Activated B cell treated with CpG ODN at 0.5 μM for 24 hours (primary cell): ENCODE measurements at regions not wholly inside any gene's neighbourhood (a gene's known extent, or its start where the extent isn't known, plus 50 kb on each side); places are given as distances from the start of the nearest gene placed in this dataset.

Experiments used
- ATAC-seq: fragments of 200-7000 bp; cut with Tn5 transposase; one replicate; pipeline ENCODE4 v1.10.0; 2021; ENCODE audit warnings: low read depth, mild to moderate bottlenecking, moderate library complexity
- CTCF ChIA-PET: fragments of 350-600 bp; sonication (Branson Sonifier 250); formaldehyde crosslinking; loops from one replicate; lab custom pipeline; 2021; ENCODE audit warnings: antibody characterized with exemption; lab: Charles Lee
- POLR2A ChIA-PET: fragments of 350-600 bp; sonication (Branson Sonifier 250); formaldehyde crosslinking; loops from one replicate; lab custom pipeline; 2021; ENCODE audit warnings: antibody characterized with exemption; lab: Charles Lee
- DNase-seq: peaks from one replicate; pipeline ENCODE4 v3.0.0; 2022
- H3K27ac Mint-ChIP-seq: one replicate; pipeline ENCODE4 v1.8.0; 2020; ENCODE audit warnings: mixed read lengths
- H3K27me3 Mint-ChIP-seq: one replicate; pipeline ENCODE4 v1.8.0; 2021; ENCODE audit warnings: mixed read lengths
- H3K36me3 Mint-ChIP-seq: one replicate; pipeline ENCODE4 v1.8.0; 2021; ENCODE audit warnings: low read depth, mixed read lengths
- H3K4me1 Mint-ChIP-seq: one replicate; pipeline ENCODE4 v1.8.0; 2021; ENCODE audit warnings: mixed read lengths
- H3K4me3 Mint-ChIP-seq: one replicate; pipeline ENCODE4 v1.8.0; 2020; ENCODE audit warnings: mild to moderate bottlenecking, mixed read lengths
- H3K9me3 Mint-ChIP-seq: one replicate; pipeline ENCODE4 v1.8.0; 2020; ENCODE audit warnings: mixed read lengths
- CTCF ChIP-seq: fragments of 200-600 bp; IDR thresholded peaks from one replicate; pipeline ENCODE4 v1.8.0; 2022; ENCODE audit warnings: antibody characterized with exemption, mild to moderate bottlenecking
- intact Hi-C: fragments of 100-400 bp; cut with micrococcal nuclease; formaldehyde crosslinking; loops from one replicate; pipeline ENCODE4 v1.15.1; 2024

GRCh38 chr4:81343536-81343935, 128.2 kb downstream of the RASGEF1B start:
- Mint-ChIP-seq H3K36me3 (no peaks in the 10 kb centered on the region), H3K27ac (no peak overlapping the region), H3K4me1 (no peaks in the 10 kb centered on the region), H3K4me3 (no peak overlapping the region), H3K9me3 (no peaks in the 10 kb centered on the region), H3K27me3 (peaks cover 17% of the 10 kb centered on the region)
- intact Hi-C loops = no loop called here
- no peak for ATAC-seq
- no peak for DNase-seq
- no peak for TF ChIP-seq CTCF
- POLR2A ChIA-PET = no interaction called here
- CTCF ChIA-PET = interaction anchor here (0.8 to 1.2 kb wide), 2 partner anchors 8 to 10 kb away, joined by 3 read pairs; no protein-coding TSS in a partner anchor

GRCh38 chr4:81343046-81343445, 128.0 kb upstream of the PRKG2 start:
- no peaks in the 10 kb centered on the region for H3K9me3 Mint-ChIP-seq
- peaks cover 17% of the 10 kb centered on the region for H3K27me3 Mint-ChIP-seq
- no peak overlapping the region for H3K27ac Mint-ChIP-seq
- H3K4me3 Mint-ChIP-seq = no peak overlapping the region
- TF ChIP-seq CTCF = no peak
- H3K4me1 Mint-ChIP-seq = no peaks in the 10 kb centered on the region
- intact Hi-C loops = no loop called here
- ATAC-seq = no peak
- ChIA-PET POLR2A (no interaction called here), CTCF (interaction anchor here (1.2 kb wide), 1 partner anchor 10 kb away, joined by 3 read pairs; no protein-coding TSS in a partner anchor)
- H3K36me3 Mint-ChIP-seq = no peaks in the 10 kb centered on the region
- no peak for DNase-seq

GRCh38 chr4:81337211-81337610, 122.2 kb upstream of the PRKG2 start:
- no peaks in the 10 kb centered on the region for H3K36me3 Mint-ChIP-seq
- no peak for TF ChIP-seq CTCF
- intact Hi-C loops = no loop called here
- ATAC-seq (no peak), DNase-seq (no peak)
- CTCF ChIA-PET = no interaction called here
- H3K9me3 Mint-ChIP-seq = no peaks in the 10 kb centered on the region
- no peak overlapping the region for H3K27ac Mint-ChIP-seq
- H3K27me3 Mint-ChIP-seq = peaks cover 6% of the 10 kb centered on the region
- H3K4me1 Mint-ChIP-seq = no peaks in the 10 kb centered on the region
- POLR2A ChIA-PET = no interaction called here
- no peak overlapping the region for H3K4me3 Mint-ChIP-seq

DNA sequence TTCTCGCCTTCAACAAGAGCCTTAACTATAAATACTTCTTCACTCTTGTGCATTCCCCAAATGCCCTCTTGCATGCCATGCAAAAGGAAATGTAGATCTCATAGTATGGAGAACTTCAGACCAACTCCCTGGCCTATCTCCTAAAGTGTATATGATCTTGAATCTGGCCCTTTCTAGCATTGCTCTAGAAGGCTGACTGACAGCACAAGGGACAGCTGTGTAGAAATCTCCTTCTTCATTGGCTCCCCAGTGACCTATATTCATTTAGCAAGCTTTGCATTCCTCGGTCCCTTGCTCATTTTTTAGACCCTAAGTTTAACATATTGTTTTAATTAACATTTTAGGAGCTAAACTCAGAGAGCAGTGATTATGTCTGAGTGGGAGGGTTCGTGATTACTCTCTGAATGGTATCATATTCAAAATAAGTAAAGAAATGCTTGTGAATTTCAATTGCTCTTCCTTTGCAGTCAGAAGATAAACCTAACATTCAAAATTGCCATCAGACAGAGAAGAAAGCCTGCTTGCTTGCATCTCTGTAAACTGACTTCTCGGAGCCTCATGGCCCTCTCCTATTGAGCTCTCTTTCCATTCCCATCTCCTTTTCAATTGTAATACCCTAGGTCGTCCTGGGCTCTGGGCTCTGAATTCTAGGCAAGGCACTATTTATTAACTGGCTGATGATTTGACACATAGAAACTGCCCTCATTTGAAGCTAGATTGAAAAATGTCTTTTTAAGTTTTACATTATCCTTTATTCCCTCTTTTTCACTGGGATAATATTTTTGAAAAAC, 120.3 kb upstream of the PRKG2 start:
- CTCF ChIA-PET = interaction anchor here (0.9 kb wide), 2 partner anchors 16 to 20 kb away, joined by 3 to 4 read pairs; no protein-coding TSS in a partner anchor
- no peaks in the 10 kb centered on the region for H3K27me3 Mint-ChIP-seq
- intact Hi-C loops = no loop called here
- H3K9me3 Mint-ChIP-seq = no peaks in the 10 kb centered on the region
- no peak overlapping the region for H3K27ac Mint-ChIP-seq
- POLR2A ChIA-PET = no interaction called here
- ATAC-seq = no peak
- no peaks in the 10 kb centered on the region for H3K36me3 Mint-ChIP-seq
- H3K4me1 Mint-ChIP-seq = no peaks in the 10 kb centered on the region
- TF ChIP-seq CTCF = no peak
- DNase-seq = no peak
- H3K4me3 Mint-ChIP-seq = no peak overlapping the region

- intact Hi-C loops = no loop called here
Measured at GRCh38 chr4:81330018-81330417, 115.0 kb upstream of the PRKG2 start.

More at GRCh38 chr4:81330018-81330417, 115.0 kb upstream of the PRKG2 start:
- no peak for ATAC-seq
- POLR2A ChIA-PET = no interaction called here
- no peak overlapping the region for H3K27ac Mint-ChIP-seq
- DNase-seq = no peak
- CTCF ChIA-PET = no interaction called here
- H3K4me3 Mint-ChIP-seq = no peak overlapping the region
- H3K36me3 Mint-ChIP-seq = no peaks in the 10 kb centered on the region
- H3K27me3 Mint-ChIP-seq = peaks cover 3% of the 10 kb centered on the region
- H3K4me1 Mint-ChIP-seq = no peaks in the 10 kb centered on the region
- H3K9me3 Mint-ChIP-seq = no peaks in the 10 kb centered on the region
- no peak for TF ChIP-seq CTCF
